ENCODE measurements at regions not wholly inside any gene's neighbourhood (a gene's known extent, or its start where the extent isn't known, plus 50 kb on each side); places are given as distances from the start of the nearest gene placed in this dataset.

GRCh38 chr12:19849208-19849607, 409.9 kb downstream of the AEBP2 start:
- POLR2A ChIA-PET, result no interaction called here
- in situ Hi-C loops (cut with HindIII; ENCODE audit: low pct_unique_long_range_greater_than_20kb, low sequenced_read_pairs), result no loop called here
- CTCF ChIA-PET, result no interaction called here
- ATAC-seq (no peak), DNase-seq (ENCODE audit: low read depth, low spot score) (no peak)
- Histone ChIP-seq H3K27me3 (ENCODE audit: control insufficient read depth, insufficient read depth, low read length) (no peaks in the 10 kb centered on the region), H3K9me3 (ENCODE audit: control insufficient read depth, insufficient read depth, low read depth, low read length) (no peaks in the 10 kb centered on the region), H3K4me1 (ENCODE audit: control insufficient read depth, insufficient read depth, low read length) (no peaks in the 10 kb centered on the region), H3K27ac (ENCODE audit: low read length) (no peak overlapping the region), H3K4me3 (ENCODE audit: low read depth in 2 of 2, low read length in 2 of 2) (no peak overlapping the region), H3K36me3 (ENCODE audit: control insufficient read depth, insufficient read depth, low read length) (no peaks in the 10 kb centered on the region)
- no peak for TF ChIP-seq SIN3A (IDR thresholded peaks at IDR 0.05; ENCODE audit: borderline replicate concordance, insufficient read depth, low read depth, low read length)
- no peak for TF ChIP-seq CTCF (IDR thresholded peaks at IDR 0.05)
- no peak for TF ChIP-seq REST (IDR thresholded peaks at IDR 0.05; ENCODE audit: insufficient read depth in 1 of 2, low read depth in 2 of 2, low read length in 1 of 2)
- no peak for TF ChIP-seq POLR2AphosphoS5 (IDR thresholded peaks at IDR 0.05; ENCODE audit: low read depth, low read length)
- TF ChIP-seq TCF7L2 (IDR thresholded peaks at IDR 0.05; ENCODE audit: low read depth, low read length), result no peak
- intact Hi-C loops (cut with micrococcal nuclease; ENCODE audit: unreplicated experiment), result no loop called here
- BruUV-seq (replicated peaks), result no TSS peak

- DNase-seq (ENCODE audit: low read depth, low spot score) (no peak), ATAC-seq (no peak)
- ChIA-PET CTCF (no interaction called here), POLR2A (no interaction called here)
- in situ Hi-C loops (cut with HindIII; ENCODE audit: low pct_unique_long_range_greater_than_20kb, low sequenced_read_pairs) (no loop called here), intact Hi-C loops (cut with micrococcal nuclease; ENCODE audit: unreplicated experiment) (no loop called here)
- H3K9me3 ChIP-seq (ENCODE audit: control insufficient read depth, insufficient read depth, low read depth, low read length), result no peaks in the 10 kb centered on the region
- no peak for TF ChIP-seq REST (IDR thresholded peaks at IDR 0.05; ENCODE audit: insufficient read depth in 1 of 2, low read depth in 2 of 2, low read length in 1 of 2)
- TF ChIP-seq POLR2AphosphoS5 (IDR thresholded peaks at IDR 0.05; ENCODE audit: low read depth, low read length), result no peak
- TF ChIP-seq TCF7L2 (IDR thresholded peaks at IDR 0.05; ENCODE audit: low read depth, low read length), result no peak
- TF ChIP-seq SIN3A (IDR thresholded peaks at IDR 0.05; ENCODE audit: borderline replicate concordance, insufficient read depth, low read depth, low read length), result no peak
- TF ChIP-seq CTCF (IDR thresholded peaks at IDR 0.05), result no peak
- H3K27ac ChIP-seq (ENCODE audit: low read length), result no peak overlapping the region
- H3K4me3 ChIP-seq (ENCODE audit: low read depth in 2 of 2, low read length in 2 of 2), result no peak overlapping the region
- no peaks in the 10 kb centered on the region for H3K27me3 ChIP-seq (ENCODE audit: control insufficient read depth, insufficient read depth, low read length)
- no TSS peak for BruUV-seq (replicated peaks)
- no peaks in the 10 kb centered on the region for H3K36me3 ChIP-seq (ENCODE audit: control insufficient read depth, insufficient read depth, low read length)
- H3K4me1 ChIP-seq (ENCODE audit: control insufficient read depth, insufficient read depth, low read length), result no peaks in the 10 kb centered on the region
These were observed 411.2 kb downstream of the AEBP2 start for GRCh38 chr12:19850346-19851065.
